ENCODE measurements at regions not wholly inside any gene's neighbourhood (a gene's known extent, or its start where the extent isn't known, plus 50 kb on each side); places are given as distances from the start of the nearest gene placed in this dataset.

DNA sequence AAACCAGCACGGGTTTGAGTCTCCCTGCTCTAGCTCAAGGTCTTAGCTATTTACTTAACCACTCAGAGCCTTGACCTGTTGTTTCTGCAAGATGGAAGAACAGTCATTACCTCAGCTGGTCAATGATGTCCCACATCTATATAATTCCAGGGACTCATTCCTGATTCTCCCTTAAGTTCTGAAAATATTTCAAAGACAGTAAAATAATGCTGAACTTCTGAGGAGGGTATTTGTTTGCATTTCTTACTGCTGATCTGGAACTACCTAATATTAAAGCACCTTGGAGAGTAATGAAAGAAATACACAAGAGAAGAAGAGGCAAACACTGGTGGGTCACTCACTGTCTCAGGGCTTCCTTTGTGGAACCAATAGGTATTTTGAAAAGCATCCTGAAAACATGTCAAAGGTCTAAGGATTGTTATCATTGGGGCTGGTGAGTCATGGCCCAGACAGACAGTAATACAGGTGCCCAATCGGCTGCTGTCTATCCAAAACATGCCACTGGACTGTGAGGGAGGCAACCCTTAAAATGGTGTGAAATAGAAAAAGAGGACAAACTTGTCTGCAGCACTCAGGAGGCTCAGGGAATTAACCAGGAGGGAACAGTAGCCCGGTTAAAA is 88.7 kb upstream of the EGLN3 start:
- DNase-seq (ENCODE audit: low spot score): no peak

DNA sequence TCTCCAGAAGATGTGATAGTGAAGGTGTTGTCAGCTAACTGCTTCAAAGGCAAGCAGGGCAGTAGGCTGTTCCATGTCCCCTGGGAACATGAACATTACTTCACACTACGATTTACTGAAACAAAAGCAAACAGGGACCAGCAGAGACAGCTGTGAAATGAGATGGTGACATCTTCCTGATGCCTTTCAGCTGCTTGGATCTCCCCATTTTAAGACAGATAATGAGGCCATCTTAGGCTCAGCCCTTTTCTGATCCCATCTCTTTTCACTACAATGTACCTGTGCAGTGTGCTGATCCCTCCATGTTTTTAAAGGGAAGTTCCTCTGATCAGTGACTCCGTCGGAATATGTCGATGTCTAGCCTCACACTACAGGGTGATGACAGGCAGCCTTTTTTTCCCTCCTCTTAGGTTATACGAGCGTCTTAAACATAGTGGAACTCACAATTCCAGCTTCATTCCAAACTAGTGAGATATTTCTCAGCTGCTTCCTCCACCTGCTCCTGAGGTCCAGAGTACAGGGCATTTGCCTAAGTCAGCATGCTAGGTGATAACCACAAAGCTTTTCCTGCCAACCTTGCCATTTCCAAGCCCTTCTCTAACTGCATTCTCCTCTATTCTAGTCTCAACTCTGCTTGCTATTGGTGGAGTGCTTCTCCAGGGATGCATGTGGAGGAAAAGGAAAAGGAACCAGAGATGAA is 87.6 kb upstream of the EGLN3 start:
- DNase-seq (ENCODE audit: low spot score): no peak

DNA sequence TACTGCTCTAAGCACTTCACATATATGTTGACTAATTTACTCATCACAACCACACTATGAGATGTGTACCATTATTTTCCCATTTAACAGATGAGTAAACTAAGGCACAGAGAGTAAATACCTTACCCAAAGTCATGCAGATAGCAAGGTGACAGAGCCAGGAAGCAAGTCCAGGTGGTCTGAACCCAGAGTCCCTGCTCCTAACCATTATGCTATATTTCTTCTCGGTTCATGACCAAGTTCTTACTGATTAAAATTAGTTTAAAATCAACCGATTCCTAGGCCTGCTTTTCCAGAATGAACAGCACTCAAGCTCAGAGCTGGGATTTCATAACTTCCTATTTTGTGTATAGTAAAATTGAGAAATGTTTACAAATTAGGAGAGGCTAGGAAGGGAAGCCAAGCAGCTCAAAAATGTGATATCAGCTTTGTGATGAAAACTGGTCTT is 85.5 kb upstream of the EGLN3 start:
- DNase-seq (ENCODE audit: low spot score): no peak

DNA sequence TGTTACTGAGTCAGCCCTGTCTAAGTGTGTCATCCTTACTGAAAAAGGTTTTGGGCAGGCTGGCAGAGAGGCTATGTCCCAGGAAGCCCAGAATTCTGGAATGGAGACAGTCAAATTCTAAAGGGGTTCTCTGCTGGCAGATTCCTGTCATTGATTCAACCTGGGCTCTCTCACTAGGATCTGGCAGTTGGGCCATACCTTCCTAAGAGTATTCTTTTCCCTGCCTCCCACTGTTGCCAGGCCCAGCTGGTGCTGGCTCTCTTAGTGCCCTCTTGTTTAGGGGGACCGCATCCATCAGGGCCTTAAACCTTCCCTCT is 85.0 kb upstream of the EGLN3 start:
- DNase-seq (ENCODE audit: low spot score): no peak

DNA sequence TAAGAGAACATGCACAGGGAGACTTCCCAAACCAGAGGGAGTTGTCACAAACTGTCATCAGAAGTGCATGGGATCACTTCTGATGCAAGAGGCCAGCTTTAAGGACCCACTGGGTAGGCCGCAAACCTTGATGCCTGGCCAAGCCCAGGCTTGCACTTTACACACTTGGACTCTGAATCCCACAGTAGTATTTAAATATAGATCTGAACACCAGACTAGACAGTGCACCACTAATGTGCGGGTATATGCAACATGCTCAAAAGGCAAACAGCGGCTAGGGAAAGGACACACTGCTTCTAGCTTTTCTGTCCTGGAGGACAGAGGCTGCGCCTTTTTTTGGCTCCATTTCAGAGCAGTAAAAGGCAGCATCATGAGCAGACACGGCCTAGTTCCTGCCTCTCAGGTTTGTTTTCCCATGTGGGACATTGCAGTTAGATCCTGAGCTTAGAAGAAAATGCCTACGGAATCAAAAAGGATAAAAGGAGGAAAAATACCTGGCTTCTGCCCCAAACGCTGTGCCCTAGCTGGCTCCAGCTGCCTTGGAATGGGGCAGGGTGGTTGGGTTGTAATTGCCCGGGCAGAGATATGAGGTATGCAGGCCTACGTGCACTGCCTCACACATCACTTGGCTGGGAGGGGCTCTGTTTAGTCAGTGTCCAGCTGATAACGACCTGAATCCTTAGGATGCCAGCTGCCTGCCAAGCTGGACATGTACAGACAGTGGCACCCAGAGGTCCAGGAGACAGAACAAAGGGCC is 84.5 kb upstream of the EGLN3 start:
- peak; percentile 15 for DNase-seq (ENCODE audit: low spot score)

DNA sequence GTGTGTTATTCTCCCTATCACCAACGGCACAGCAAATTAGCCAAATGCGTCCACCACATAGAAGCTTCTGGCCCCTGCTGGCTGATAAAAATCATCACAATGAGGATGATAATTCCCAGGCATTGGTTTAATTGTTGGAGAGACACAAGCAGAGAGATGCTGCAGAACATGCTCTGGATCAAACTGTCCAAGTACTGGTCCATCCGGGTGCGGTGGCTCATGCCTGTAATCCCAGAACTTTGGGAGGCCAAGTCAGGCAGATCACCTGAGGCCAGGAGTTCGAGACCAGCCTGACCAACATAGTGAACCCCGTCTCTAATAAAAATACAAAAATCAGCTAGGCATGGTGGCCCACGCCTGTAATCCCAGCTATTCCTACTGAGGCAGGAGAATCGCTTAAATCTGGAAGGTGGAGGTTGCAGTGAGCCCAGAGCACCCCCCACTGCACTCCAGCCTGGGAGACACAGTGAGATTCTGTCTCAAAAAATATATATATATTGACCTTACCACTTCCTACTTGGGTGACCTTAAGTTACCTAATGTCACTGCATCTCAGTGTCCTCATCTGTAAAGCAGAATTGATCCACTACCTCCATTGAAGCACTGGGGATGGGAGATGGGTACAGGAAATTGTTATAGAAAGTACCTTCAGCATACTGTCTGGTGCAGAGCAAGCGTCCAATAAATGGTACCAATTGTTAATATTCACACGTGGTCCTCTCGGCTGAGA is 83.7 kb upstream of the EGLN3 start:
- DNase-seq (ENCODE audit: low spot score): no peak

DNA sequence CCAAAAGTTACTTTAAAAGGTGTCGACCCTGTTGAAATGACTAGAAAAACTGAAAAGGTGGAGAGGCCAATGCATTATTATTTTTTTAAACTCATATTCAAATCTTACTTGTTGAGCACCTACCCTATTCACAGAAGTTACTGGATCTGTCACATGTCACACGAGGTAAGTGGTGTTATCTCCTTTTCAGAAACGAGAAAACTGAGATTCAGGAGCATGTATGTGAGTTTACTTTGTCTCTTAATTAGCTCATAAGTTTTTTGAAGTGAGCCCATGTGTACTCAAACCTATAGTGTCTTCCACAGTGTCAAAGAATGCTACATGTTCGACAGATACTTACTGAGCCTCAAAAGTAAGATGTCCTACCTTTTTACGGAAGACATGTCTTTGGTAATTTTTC is 81.8 kb upstream of the EGLN3 start:
- no peak for DNase-seq (ENCODE audit: low spot score)

DNA sequence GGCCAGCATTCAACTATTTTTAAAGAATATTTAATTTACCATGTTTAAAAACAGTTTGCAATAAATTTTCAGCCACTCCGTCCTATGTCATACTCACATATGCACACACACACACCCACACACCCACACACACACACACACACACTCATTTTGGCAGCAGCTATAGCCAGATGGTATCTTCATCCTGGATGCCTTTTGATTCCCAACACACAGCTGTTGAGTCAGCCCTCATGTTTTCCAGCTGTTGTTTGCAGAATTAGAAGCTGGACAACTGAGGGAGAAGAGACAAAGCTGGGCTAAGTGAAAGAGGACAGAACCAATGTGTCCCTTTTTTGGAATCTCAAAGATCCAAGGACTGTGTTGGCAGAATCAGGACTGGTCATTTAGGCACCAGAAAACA is 80.0 kb upstream of the EGLN3 start:
- DNase-seq (ENCODE audit: low spot score): no peak

DNA sequence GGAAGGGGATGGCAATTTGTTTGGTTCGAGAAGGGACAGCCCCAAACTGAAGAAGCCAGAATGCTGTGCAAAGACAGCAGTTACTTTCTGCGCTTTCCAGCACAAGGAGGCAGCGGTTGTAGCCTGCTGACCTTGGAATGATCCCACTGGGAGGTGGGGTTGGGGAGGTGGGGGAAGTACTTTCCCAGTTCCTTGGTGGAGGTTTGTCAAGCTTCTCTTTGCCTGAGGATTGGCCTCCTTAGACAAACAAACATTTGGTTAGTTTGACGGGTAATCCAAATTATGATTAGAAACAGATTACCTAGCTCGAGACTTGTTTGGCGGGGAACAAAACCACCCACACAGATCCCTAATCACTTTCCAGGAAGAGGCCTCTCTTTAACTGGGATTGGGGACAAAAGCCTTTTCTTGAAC is 79.1 kb upstream of the EGLN3 start:
- DNase-seq (ENCODE audit: low spot score): no peak

DNA sequence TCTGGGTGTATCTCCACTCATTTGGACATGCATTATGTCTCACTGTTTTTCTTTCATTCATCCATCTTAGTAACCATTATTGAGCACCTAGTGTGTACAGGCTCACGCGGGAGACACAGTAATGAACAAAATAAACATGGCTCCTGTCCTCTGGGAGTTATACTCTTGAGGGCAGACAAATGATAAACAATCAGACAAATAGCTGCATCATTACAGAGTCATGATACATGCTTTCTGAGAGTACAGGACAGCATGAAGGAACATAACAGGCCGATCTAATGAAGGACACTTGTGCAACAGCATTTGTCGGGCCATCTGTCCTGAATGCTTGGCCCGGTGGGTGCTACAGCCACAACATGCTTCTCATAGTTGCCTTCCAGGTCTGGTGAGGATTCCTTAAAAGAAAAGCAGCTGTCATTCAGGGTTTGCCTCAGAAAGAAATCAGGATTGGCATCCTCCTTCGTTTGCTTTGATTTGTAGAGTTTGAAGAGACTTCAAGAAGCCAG is 77.2 kb upstream of the EGLN3 start:
- no peak for DNase-seq (ENCODE audit: low spot score)

DNA sequence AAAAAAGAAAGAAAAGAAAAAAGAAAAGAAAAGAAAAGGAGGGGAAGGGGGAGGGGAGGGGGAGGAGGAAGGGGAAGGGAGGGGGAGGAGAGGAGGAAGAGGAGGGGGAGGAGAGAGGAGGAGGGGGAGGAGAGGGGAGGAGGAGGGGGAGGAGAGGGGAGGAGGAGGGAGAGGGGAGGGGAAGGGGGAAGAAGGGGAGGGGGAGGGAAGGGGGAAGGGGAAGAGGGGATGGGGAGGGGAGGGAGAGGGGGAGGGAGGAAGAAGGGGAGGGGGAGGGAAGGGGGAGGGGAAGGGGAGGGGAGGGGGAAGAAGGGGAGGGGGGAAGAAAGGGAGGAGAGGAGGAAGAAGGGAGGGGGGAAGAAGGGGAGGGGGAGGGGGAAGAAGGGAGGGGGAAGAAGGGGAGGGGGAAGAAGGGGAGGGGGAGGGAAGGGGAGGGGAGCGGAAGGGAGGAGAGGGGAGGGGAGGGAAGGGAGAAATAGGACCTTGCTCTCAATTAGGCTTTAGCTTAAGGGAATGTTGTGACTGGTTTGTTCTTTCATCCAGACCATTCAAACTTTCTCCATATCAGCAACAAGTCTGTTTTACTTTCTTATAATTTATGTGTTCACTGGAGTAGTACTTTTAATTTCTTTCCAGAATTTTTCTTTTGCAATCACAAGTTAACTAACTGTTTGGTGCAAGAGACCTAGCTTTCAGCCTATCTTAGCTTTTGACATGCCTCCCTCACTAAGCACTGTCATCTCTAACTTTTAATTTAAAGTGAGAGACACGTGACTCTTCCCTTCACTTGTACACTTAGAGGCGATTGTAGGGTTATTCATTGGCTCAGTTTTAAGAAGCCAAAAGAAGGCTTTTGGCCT is 76.5 kb upstream of the EGLN3 start:
- no peak for DNase-seq (ENCODE audit: low spot score)

DNA sequence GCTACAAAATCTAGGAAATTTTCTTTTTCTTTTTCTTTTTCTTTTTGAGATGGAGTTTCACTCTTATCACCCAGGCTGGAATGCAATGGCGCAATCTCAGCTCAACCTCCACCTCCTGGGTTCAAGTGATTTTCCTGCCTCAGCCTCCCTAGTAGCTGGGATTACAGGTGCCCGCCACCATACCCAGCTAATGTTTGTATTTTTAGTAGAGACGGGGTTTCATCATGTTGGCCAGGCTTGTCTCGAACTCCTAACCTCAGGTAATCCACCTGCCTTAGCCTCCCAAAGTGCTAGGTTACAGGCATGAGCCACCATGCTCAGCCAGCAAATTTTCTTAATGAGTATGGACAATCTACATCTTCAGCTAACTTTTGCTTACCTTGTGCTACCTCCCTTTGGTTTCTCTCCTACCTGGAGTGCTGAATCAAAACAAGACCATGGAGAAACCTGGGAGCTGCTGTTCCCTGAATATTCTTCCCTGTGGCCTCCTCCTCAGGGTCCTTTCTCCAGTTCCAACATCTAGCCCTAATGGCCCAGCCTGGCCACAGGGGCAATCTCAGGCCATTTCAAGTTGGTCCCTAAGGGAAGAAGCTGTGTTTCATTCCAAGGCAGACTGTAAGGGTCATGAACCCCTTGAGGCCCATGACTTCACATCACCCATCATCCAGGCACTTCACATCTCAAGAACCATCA is 74.6 kb upstream of the EGLN3 start:
- DNase-seq (ENCODE audit: low spot score): no peak

DNA sequence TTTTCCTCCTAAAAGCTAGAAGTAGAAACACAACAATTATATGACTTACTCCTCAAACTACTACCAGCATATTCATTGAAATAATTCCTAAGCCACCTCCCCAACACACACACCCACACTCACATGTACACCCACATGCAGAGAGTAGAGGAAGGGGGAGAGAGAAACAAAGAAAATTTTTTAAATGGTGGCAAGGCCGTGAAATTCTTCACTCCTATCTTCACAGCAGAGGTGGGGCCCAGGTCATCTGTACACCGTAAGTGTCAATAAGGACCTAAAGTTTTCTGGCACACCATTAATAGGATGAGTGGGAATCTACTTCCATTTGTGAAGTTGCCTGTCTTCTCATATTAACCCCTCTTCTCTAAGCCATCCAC is 73.9 kb upstream of the EGLN3 start:
- DNase-seq (ENCODE audit: low spot score): no peak

DNA sequence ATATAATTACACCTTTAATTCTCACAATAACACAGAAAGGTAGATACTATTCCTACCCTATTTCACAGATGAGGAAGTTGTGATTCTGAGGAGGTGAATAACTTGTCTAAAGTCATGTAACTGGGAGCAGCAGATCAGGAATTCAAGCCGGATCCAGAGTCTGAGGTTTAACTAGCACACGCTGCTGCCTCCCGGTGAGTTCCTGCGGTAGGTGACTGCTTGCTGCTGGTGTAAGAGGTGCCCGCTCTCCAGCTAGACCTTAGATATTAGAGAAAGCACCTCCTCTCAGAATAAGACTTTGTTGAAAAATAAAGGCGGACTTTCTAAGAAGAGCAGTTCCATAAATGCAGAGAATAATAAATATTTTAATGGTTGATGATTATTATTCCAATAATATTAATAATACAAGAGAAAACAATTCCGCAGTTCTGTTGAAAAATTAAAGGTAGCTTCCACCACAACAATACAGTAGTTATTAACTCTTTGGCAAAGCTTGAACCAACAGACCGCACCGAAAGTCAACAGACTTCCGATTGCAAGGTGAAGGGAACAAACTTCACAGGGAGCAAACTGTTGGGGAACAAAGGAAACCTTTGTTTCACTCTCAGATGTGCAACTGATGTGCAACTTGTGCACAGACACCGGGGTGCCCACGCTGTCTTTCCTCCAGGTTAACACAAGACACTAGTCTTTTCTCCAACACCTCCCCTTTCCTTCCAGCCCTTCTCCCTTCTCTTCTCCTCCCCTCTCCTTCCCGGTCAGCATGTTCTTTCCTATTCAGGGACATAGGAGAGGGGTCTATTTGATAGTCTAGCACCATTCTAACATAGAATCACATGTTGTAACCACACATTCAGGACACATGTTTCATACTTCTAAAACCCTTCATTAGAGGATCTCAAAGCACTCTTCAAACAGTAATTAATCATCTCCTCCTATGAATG is 73.2 kb upstream of the EGLN3 start:
- no peak for DNase-seq (ENCODE audit: low spot score)

DNA sequence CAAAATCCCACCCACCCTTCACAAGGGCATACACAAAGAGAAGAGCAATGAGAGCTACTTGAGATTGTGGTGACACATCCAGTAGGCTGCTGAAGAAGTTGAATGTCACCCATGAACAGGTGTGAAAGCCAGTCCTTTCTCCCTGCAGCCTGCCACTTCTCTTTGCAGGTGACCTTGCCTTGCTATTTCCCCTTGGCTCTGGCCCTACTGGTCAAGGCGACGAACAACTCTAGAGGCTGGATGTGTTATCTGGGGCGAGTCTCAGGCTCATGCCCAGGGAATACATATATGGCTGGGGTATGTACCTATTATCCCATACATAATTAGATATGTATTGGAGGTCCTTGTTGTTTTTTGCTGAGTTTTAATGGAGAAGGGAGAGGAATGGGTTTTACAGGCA is 70.2 kb upstream of the EGLN3 start:
- DNase-seq (ENCODE audit: low spot score): no peak

DNA sequence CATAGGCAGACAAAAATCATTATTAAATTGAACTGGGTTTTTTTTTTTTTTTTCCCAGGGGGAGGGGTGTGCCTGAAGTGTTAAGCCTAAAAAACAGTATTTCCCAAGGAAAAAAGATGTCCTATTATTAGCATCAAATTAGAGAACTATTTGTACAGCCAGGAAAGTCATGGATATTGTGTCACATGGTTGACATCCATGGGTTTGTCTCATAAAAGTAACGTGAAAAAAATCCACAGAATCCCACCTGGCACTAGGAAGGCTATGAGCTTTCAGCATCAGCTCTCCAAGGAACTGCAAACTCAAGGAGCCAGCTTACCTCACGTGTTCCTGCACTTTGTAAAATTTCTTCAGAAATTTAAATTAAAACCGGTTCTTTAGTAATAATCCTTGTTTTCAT is 69.1 kb upstream of the EGLN3 start:
- DNase-seq (ENCODE audit: low spot score): no peak

DNA sequence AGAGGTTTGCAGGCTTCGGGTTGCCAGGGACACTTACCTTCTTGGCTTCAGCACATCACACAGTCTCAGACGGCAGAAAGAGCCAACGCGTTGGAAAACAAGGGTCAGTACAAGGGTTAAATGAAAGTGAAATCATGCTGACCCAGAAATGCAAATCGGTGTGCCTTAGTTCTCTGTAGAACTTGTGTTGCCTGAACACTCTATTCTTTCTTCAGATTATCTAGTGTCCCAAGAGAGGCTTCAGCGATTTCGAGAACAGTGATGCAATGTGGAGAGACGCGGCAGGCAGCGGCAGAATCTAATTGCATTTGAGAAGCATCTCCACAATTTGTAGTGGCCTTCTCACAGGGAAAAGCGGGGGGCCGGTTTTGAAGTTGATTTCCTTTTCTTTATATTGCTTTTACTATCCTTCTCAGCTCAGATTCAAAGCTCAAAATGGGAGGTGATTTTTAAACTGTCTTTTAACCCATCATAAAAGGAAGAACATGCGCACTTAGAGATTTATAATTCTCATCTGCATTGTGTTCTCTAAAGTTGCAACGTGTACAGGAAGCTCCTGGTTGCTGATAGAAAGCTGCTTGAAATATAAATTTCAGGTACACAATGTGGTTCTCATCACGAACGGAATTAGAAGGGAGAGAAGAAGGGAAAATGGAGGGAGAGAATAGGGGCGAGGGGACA is 67.8 kb upstream of the EGLN3 start:
- no peak for DNase-seq (ENCODE audit: low spot score)

DNA sequence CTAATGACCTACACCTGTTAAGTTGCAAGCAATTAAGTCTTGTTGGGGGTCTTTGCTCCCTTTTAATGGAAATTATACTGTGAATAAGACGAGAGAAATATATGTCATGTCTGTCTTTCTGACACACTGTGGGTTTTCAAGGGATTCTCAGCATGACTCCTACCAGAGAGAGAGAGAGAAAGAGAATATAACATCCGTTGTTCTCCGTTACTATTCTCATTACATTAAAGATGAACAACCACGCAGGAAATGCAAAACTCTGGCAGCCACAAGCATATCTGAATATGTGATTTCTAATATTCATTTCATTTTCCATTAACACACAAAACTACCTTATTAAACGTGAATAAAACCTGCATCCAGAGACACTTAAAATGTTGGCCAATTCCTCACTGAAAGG is 67.3 kb upstream of the EGLN3 start:
- DNase-seq (ENCODE audit: low spot score): no peak

DNA sequence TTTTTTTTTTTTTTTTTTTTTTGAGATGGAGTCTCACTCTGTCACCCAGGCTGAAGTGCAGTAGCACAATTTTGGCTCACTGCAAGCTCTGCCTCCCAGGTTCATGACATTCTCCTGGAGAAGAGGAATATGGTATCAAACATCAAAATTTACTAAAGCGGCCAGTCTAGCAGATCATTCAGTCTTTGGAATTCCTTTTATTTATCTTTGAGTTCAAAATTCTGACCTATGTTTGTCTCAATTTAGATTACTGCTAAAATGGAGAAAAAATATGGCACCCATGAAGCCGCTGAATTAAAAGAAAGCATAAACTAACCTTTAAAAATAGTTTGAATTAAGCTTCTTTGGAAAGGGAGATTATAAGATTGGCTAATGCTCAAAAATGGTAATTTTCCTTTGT is 64.5 kb upstream of the EGLN3 start:
- no peak for DNase-seq (ENCODE audit: low spot score)

Measured in LoVo (cell line).